Smooth muscle cell (in vitro differentiated cells): ENCODE measurements at regions not wholly inside any gene's neighbourhood (a gene's known extent, or its start where the extent isn't known, plus 50 kb on each side); places are given as distances from the start of the nearest gene placed in this dataset.

Experiments used
- DNase-seq: peaks from one replicate; lab custom pipeline; 2025; ENCODE audit not compliant: unreplicated experiment; lab: John Stamatoyannopoulos, UW
- H2AFZ ChIP-seq: fragments of 200-600 bp; sonication (generic); 2 replicates; pipeline ENCODE4 v1.6.0; 2016; ENCODE audit warnings: antibody characterized with exemption, low read depth, mild to moderate bottlenecking
- H3F3A ChIP-seq: fragments of 200-600 bp; sonication (generic); 2 replicates; pipeline ENCODE4 v1.6.0; 2017; ENCODE audit warnings: antibody characterized with exemption, low read depth
- H3K27ac ChIP-seq: fragments of 200-600 bp; sonication (generic); 2 replicates; pipeline ENCODE4 v1.5.1; 2016; ENCODE audit warnings: low read depth, mild to moderate bottlenecking
- H3K27me3 ChIP-seq: fragments of 200-600 bp; sonication (generic); 2 replicates; pipeline ENCODE4 v1.6.1; 2016; ENCODE audit warnings: low read depth, mild to moderate bottlenecking
- H3K36me3 ChIP-seq: fragments of 200-600 bp; sonication (generic); 2 replicates; pipeline ENCODE4 v1.5.1; 2016; ENCODE audit warnings: low read depth
- H3K4me1 ChIP-seq: fragments of 200-600 bp; sonication (generic); 2 replicates; pipeline ENCODE4 v1.5.1; 2016; ENCODE audit warnings: low read depth
- H3K4me2 ChIP-seq: fragments of 200-600 bp; sonication (generic); 2 replicates; pipeline ENCODE4 v1.6.0; 2016; ENCODE audit warnings: mild to moderate bottlenecking
- H3K4me3 ChIP-seq: fragments of 200-600 bp; sonication (generic); 2 replicates; pipeline ENCODE4 v1.5.1; 2016; ENCODE audit warnings: mild to moderate bottlenecking
- H3K79me2 ChIP-seq: fragments of 200-600 bp; sonication (generic); 2 replicates; pipeline ENCODE4 v1.6.0; 2016; ENCODE audit warnings: low read depth, mild to moderate bottlenecking
- H3K9ac ChIP-seq: fragments of 200-600 bp; sonication (generic); 2 replicates; pipeline ENCODE4 v1.6.0; 2016; ENCODE audit warnings: low read depth
- H3K9me3 ChIP-seq: fragments of 200-600 bp; sonication (generic); replicated peaks from 2 replicates; pipeline ENCODE4 v1.5.1; 2016; ENCODE audit warnings: low read depth
- H4K20me1 ChIP-seq: fragments of 200-600 bp; sonication (generic); 2 replicates; pipeline ENCODE4 v1.6.0; 2016; ENCODE audit warnings: low read depth
- CTCF ChIP-seq: fragments of 200-600 bp; sonication (generic); IDR thresholded peaks from 2 replicates; pipeline ENCODE4 v1.5.1; 2017; ENCODE audit warnings: borderline replicate concordance, mild to moderate bottlenecking, antibody characterized with exemption; ENCODE audit not compliant: insufficient read depth, poor library complexity, severe bottlenecking
- WGBS: methylation state at CpG from one replicate; pipeline ENCODE4 v1.1.7; 2016; ENCODE audit warnings: low lambda C conversion rate; 5-methylcytosine and 5-hydroxymethylcytosine counted together

- Histone ChIP-seq H3K79me2 (no peaks in the 10 kb centered on the region), H3K9me3 (no peaks in the 10 kb centered on the region), H3K9ac (no peak overlapping the region), H2AFZ (no peak overlapping the region), H3K27ac (no peak overlapping the region), H3K27me3 (no peaks in the 10 kb centered on the region), H3F3A (peaks cover 5% of the 10 kb centered on the region), H3K4me2 (no peak overlapping the region), H4K20me1 (no peaks in the 10 kb centered on the region), H3K4me3 (no peak overlapping the region), H3K4me1 (peaks cover 5% of the 10 kb centered on the region), H3K36me3 (no peaks in the 10 kb centered on the region)
- 96% methylated on average over 6 of the region's 6 CpGs for WGBS
- no peak for DNase-seq
- no peak for TF ChIP-seq CTCF
Observed at GRCh38 chr6:16852671-16853070, 91.4 kb upstream of the ATXN1 start.

- Histone ChIP-seq H3K9me3 (no peaks in the 10 kb centered on the region), H3K36me3 (no peaks in the 10 kb centered on the region), H3K4me3 (no peak overlapping the region), H4K20me1 (no peaks in the 10 kb centered on the region), H3K27ac (no peak overlapping the region), H3K9ac (no peak overlapping the region), H3K27me3 (no peaks in the 10 kb centered on the region), H2AFZ (no peak overlapping the region), H3K4me2 (no peak overlapping the region), H3K79me2 (no peaks in the 10 kb centered on the region), H3K4me1 (peaks cover 5% of the 10 kb centered on the region), H3F3A (peaks cover 5% of the 10 kb centered on the region)
- 88% methylated on average over 1 of the region's 1 CpG for WGBS
- DNase-seq, result no peak
- TF ChIP-seq CTCF, result no peak
Observed at GRCh38 chr6:16851758-16852157, 90.5 kb upstream of the ATXN1 start.

- Histone ChIP-seq H3K27ac (no peak overlapping the region), H3K36me3 (no peaks in the 10 kb centered on the region), H3F3A (peaks cover 5% of the 10 kb centered on the region), H3K4me3 (no peak overlapping the region), H3K4me2 (no peak overlapping the region), H3K9ac (no peak overlapping the region), H4K20me1 (no peaks in the 10 kb centered on the region), H3K4me1 (peaks cover 5% of the 10 kb centered on the region), H3K27me3 (no peaks in the 10 kb centered on the region), H3K9me3 (no peaks in the 10 kb centered on the region), H3K79me2 (no peaks in the 10 kb centered on the region), H2AFZ (no peak overlapping the region)
- no peak for DNase-seq
- WGBS, result 99% methylated on average over 3 of the region's 3 CpGs
- TF ChIP-seq CTCF, result no peak
Observed at GRCh38 chr6:16851044-16851540, 89.8 kb upstream of the ATXN1 start.

GRCh38 chr6:16850681-16851026, 89.4 kb upstream of the ATXN1 start:
- Histone ChIP-seq H4K20me1 (no peaks in the 10 kb centered on the region), H3K36me3 (no peaks in the 10 kb centered on the region), H3K4me2 (peak overlapping the region; percentile 25), H3K27ac (peak overlapping the region; percentile 91), H3F3A (peaks cover 5% of the 10 kb centered on the region), H3K9me3 (no peaks in the 10 kb centered on the region), H3K79me2 (no peaks in the 10 kb centered on the region), H3K27me3 (no peaks in the 10 kb centered on the region), H3K4me3 (no peak overlapping the region), H3K4me1 (peaks cover 5% of the 10 kb centered on the region), H3K9ac (peak overlapping the region; percentile 17), H2AFZ (no peak overlapping the region)
- 71% methylated on average over 5 of the region's 5 CpGs for WGBS
- DNase-seq, result no peak
- no peak for TF ChIP-seq CTCF
